ENCODE measurements at regions not wholly inside any gene's neighbourhood (a gene's known extent, or its start where the extent isn't known, plus 50 kb on each side); places are given as distances from the start of the nearest gene placed in this dataset.

GRCh38 chr1:69016468-69016867, 519.6 kb upstream of the DEPDC1 start:
- no peaks in the 10 kb centered on the region for H3K27me3 Mint-ChIP-seq (ENCODE audit: insufficient read depth)
- no peak overlapping the region for H3K4me3 Mint-ChIP-seq
- H3K4me1 Mint-ChIP-seq = peaks cover 6% of the 10 kb centered on the region
- H3K36me3 Mint-ChIP-seq (ENCODE audit: low read depth) = no peaks in the 10 kb centered on the region
- H3K9me3 ChIP-seq (ENCODE audit: control insufficient read depth, low read length) = no peaks in the 10 kb centered on the region
- no peaks in the 10 kb centered on the region for H3K27me3 ChIP-seq (ENCODE audit: control insufficient read depth, insufficient read depth, low read length, poor library complexity, severe bottlenecking)
- H3K9me3 Mint-ChIP-seq = no peaks in the 10 kb centered on the region
- H3K27ac ChIP-seq (ENCODE audit: low read depth, low read length) = no peak overlapping the region
- H3K36me3 ChIP-seq (ENCODE audit: control insufficient read depth, insufficient read depth, low read length) = no peaks in the 10 kb centered on the region
- no peaks in the 10 kb centered on the region for H3K4me1 ChIP-seq (ENCODE audit: control insufficient read depth, insufficient read depth, low read length)
- H3K27ac Mint-ChIP-seq = no peak overlapping the region
- no peak for DNase-seq
- no peak overlapping the region for H3K4me3 ChIP-seq (ENCODE audit: low read length)
- TF ChIP-seq, protein P1, sequence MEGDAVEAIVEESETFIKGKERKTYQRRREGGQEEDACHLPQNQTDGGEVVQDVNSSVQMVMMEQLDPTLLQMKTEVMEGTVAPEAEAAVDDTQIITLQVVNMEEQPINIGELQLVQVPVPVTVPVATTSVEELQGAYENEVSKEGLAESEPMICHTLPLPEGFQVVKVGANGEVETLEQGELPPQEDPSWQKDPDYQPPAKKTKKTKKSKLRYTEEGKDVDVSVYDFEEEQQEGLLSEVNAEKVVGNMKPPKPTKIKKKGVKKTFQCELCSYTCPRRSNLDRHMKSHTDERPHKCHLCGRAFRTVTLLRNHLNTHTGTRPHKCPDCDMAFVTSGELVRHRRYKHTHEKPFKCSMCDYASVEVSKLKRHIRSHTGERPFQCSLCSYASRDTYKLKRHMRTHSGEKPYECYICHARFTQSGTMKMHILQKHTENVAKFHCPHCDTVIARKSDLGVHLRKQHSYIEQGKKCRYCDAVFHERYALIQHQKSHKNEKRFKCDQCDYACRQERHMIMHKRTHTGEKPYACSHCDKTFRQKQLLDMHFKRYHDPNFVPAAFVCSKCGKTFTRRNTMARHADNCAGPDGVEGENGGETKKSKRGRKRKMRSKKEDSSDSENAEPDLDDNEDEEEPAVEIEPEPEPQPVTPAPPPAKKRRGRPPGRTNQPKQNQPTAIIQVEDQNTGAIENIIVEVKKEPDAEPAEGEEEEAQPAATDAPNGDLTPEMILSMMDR (conservative IDR thresholded peaks at IDR 0.05) = no peak
- no peak overlapping the region for H3K9ac ChIP-seq (ENCODE audit: extremely low read depth, low read length, poor library complexity, severe bottlenecking)

DNA sequence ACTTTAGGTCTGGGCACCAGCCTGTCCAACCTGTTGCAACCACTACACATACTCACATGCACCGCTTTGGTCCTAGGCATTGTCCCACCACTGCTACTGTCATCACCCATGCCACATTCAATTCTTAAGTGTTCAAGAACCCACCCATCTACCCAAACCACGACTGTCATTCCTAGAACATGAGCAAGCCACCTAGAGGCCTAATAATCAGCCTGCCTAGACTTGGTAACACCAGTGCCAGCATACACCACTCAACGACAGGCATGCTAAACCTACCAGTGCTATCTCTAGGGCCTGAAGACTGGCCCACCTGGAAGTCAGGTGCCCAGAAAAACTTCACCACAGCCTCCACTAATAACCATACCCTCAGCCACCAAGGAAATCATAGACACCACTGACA, 532.8 kb upstream of the DEPDC1 start:
- no peaks in the 10 kb centered on the region for H3K27me3 ChIP-seq (ENCODE audit: control insufficient read depth, insufficient read depth, low read length, poor library complexity, severe bottlenecking)
- TF ChIP-seq, protein P1 (conservative IDR thresholded peaks at IDR 0.05) = no peak

DNA sequence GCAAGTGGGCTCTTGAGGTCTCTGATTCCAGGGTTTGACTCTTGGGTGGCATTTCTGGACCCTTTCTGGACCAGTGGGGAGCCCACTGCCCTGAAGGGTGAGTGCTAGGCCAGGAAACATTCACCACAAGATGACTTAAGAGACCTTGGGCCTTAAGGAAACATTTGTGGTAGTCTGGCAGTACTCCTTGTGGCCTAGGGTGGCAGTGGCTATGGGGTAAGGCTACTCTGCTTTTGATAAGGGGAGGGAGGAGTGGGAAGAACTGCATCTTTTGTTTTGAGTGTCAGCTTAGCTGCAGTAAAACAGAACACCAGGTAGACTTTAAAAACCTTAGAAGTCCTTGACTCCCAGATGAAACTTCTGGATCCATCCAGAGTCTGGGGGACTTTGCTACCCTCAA, 529.3 kb upstream of the LRRC7 start:
- no peak overlapping the region for H3K4me3 ChIP-seq (ENCODE audit: low read length)
- H3K27ac ChIP-seq (ENCODE audit: low read depth, low read length) = no peak overlapping the region

More for the DNA sequence above, 532.8 kb upstream of the DEPDC1 start:
- no peak overlapping the region for H3K4me3 ChIP-seq (ENCODE audit: low read length)
- WGBS, 2 experiments (ENCODE audit: insufficient coverage in 1 of 2, insufficient read length in 1 of 2) = 92 to 100% methylated on average over 1 to 3 of the region's 3 CpGs
- Mint-ChIP-seq H3K9me3 (peaks cover 4% of the 10 kb centered on the region), H3K4me3 (no peak overlapping the region), H3K27ac (no peak overlapping the region), H3K36me3 (ENCODE audit: low read depth) (no peaks in the 10 kb centered on the region), H3K4me1 (no peaks in the 10 kb centered on the region), H3K27me3 (ENCODE audit: insufficient read depth) (no peaks in the 10 kb centered on the region)
- no peak for DNase-seq
- no peak overlapping the region for H3K27ac ChIP-seq (ENCODE audit: low read depth, low read length)
- no peaks in the 10 kb centered on the region for H3K4me1 ChIP-seq (ENCODE audit: control insufficient read depth, insufficient read depth, low read length)
- H3K36me3 ChIP-seq (ENCODE audit: control insufficient read depth, insufficient read depth, low read length) = no peaks in the 10 kb centered on the region
- H3K9ac ChIP-seq (ENCODE audit: extremely low read depth, low read length, poor library complexity, severe bottlenecking) = no peak overlapping the region
- H3K9me3 ChIP-seq (ENCODE audit: control insufficient read depth, low read length) = peaks cover 14% of the 10 kb centered on the region

More for the DNA sequence above, 529.3 kb upstream of the LRRC7 start:
- no peaks in the 10 kb centered on the region for H3K4me1 Mint-ChIP-seq
- Histone ChIP-seq H3K36me3 (ENCODE audit: control insufficient read depth, insufficient read depth, low read length) (no peaks in the 10 kb centered on the region), H3K4me1 (ENCODE audit: control insufficient read depth, insufficient read depth, low read length) (no peaks in the 10 kb centered on the region), H3K9ac (ENCODE audit: extremely low read depth, low read length, poor library complexity, severe bottlenecking) (no peak overlapping the region), H3K27me3 (ENCODE audit: control insufficient read depth, insufficient read depth, low read length, poor library complexity, severe bottlenecking) (no peaks in the 10 kb centered on the region), H3K9me3 (ENCODE audit: control insufficient read depth, low read length) (peaks cover 7% of the 10 kb centered on the region)
- no peaks in the 10 kb centered on the region for H3K27me3 Mint-ChIP-seq (ENCODE audit: insufficient read depth)
- no peak overlapping the region for H3K27ac Mint-ChIP-seq
- H3K4me3 Mint-ChIP-seq = no peak overlapping the region
- peaks cover 10% of the 10 kb centered on the region for H3K9me3 Mint-ChIP-seq
- no peaks in the 10 kb centered on the region for H3K36me3 Mint-ChIP-seq (ENCODE audit: low read depth)
- peak; percentile 54 for DNase-seq
- TF ChIP-seq, protein P1 (conservative IDR thresholded peaks at IDR 0.05) = peak; percentile 38

Data from endodermal cell (in vitro differentiated cells).